Vagina (tissue), 2 donors: ENCODE measurements at regions not wholly inside any gene's neighbourhood (a gene's known extent, or its start where the extent isn't known, plus 50 kb on each side); places are given as distances from the start of the nearest gene placed in this dataset.

Experiments
- POLR2AphosphoS5 ChIP-seq, 2 donors: sonication (generic); formaldehyde crosslinking; IDR thresholded peaks; one replicate each; pipeline ENCODE4 v1.9.0; 2017; ENCODE audit warnings: antibody characterized with exemption in 2 of 2, mild to moderate bottlenecking in 2 of 2, low read depth in 1 of 2; ENCODE audit not compliant: insufficient read depth in 1 of 2
- TF ChIP-seq, protein P1 (sequence below), 3 experiments: fragments of 450-650 bp in 2 of 3; fragments of 200-600 bp in 1 of 3; sonication (generic) in 1 of 3; IDR thresholded peaks; one replicate each; pipeline ENCODE4 v1.5.1; 2017 to 2019; ENCODE audit warnings: antibody characterized with exemption in 3 of 3, mild to moderate bottlenecking in 2 of 3, moderate library complexity in 2 of 3

- TF ChIP-seq, protein P1, sequence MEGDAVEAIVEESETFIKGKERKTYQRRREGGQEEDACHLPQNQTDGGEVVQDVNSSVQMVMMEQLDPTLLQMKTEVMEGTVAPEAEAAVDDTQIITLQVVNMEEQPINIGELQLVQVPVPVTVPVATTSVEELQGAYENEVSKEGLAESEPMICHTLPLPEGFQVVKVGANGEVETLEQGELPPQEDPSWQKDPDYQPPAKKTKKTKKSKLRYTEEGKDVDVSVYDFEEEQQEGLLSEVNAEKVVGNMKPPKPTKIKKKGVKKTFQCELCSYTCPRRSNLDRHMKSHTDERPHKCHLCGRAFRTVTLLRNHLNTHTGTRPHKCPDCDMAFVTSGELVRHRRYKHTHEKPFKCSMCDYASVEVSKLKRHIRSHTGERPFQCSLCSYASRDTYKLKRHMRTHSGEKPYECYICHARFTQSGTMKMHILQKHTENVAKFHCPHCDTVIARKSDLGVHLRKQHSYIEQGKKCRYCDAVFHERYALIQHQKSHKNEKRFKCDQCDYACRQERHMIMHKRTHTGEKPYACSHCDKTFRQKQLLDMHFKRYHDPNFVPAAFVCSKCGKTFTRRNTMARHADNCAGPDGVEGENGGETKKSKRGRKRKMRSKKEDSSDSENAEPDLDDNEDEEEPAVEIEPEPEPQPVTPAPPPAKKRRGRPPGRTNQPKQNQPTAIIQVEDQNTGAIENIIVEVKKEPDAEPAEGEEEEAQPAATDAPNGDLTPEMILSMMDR (IDR thresholded peaks at IDR 0.05): no peak
- TF ChIP-seq POLR2AphosphoS5 (IDR thresholded peaks at IDR 0.05; ENCODE audit: insufficient read depth in 1 of 2, low read depth in 1 of 2): no peak
Measured at GRCh38 chr12:118501489-118501888, 125.1 kb downstream of the SUDS3 start.
